NCI-H226 (cell line): ENCODE measurements at regions not wholly inside any gene's neighbourhood (a gene's known extent, or its start where the extent isn't known, plus 50 kb on each side); places are given as distances from the start of the nearest gene placed in this dataset.

Experiments used
- DNase-seq: peaks from one replicate; pipeline ENCODE4 v3.0.0-alpha.2; 2015

- DNase-seq = peak; percentile 26
Measured at GRCh38 chr22:25368271-25368670, 148.8 kb downstream of the CRYBB2 start.

- DNase-seq = no peak
Measured at GRCh38 chr22:25369041-25369440, 149.6 kb downstream of the CRYBB2 start.

GRCh38 chr22:25370322-25370721 lies 150.9 kb downstream of the CRYBB2 start:
- DNase-seq = no peak

GRCh38 chr22:25372000-25372595 lies 152.7 kb downstream of the CRYBB2 start:
- DNase-seq = no peak

GRCh38 chr22:25373961-25374360 lies 154.5 kb downstream of the CRYBB2 start:
- DNase-seq = no peak

GRCh38 chr22:25374869-25375268 lies 155.4 kb downstream of the CRYBB2 start:
- DNase-seq = no peak

GRCh38 chr22:25375683-25376082 lies 156.2 kb downstream of the CRYBB2 start:
- no peak for DNase-seq

- no peak for DNase-seq
Measured at GRCh38 chr22:25377699-25378098, 158.3 kb downstream of the CRYBB2 start.

GRCh38 chr22:25380122-25380747 lies 160.8 kb downstream of the CRYBB2 start:
- no peak for DNase-seq

GRCh38 chr22:25382762-25383161 lies 163.3 kb downstream of the CRYBB2 start:
- no peak for DNase-seq

- no peak for DNase-seq
Measured at GRCh38 chr22:25383278-25383820, 163.9 kb downstream of the CRYBB2 start.

- no peak for DNase-seq
Measured at GRCh38 chr22:25383892-25384291, 164.5 kb downstream of the CRYBB2 start.

GRCh38 chr22:25386538-25386884 lies 167.1 kb downstream of the CRYBB2 start:
- no peak for DNase-seq

GRCh38 chr22:25388415-25388814 lies 169.0 kb downstream of the CRYBB2 start:
- no peak for DNase-seq

GRCh38 chr22:25388866-25389540 lies 169.6 kb downstream of the CRYBB2 start:
- no peak for DNase-seq

- no peak for DNase-seq
Measured at GRCh38 chr22:25389541-25389919, 170.1 kb downstream of the CRYBB2 start.

- DNase-seq = no peak
Measured at GRCh38 chr22:25390297-25391240, 171.1 kb downstream of the CRYBB2 start.

- DNase-seq = no peak
Measured at GRCh38 chr22:25392584-25392983, 171.9 kb upstream of the GRK3 start.

- no peak for DNase-seq
Measured at GRCh38 chr22:25393121-25393805, 171.2 kb upstream of the GRK3 start.

- no peak for DNase-seq
Measured at GRCh38 chr22:25395468-25395867, 169.0 kb upstream of the GRK3 start.

- DNase-seq = no peak
Measured at GRCh38 chr22:25395915-25396314, 168.6 kb upstream of the GRK3 start.

GRCh38 chr22:25396615-25397200 lies 167.8 kb upstream of the GRK3 start:
- DNase-seq = no peak
